GM19351 (cell line): ENCODE measurements at regions not wholly inside any gene's neighbourhood (a gene's known extent, or its start where the extent isn't known, plus 50 kb on each side); places are given as distances from the start of the nearest gene placed in this dataset.
A peak's percentile ranks its signal among the peaks of the same experiment; 100 is the strongest.

Experiments used
- ATAC-seq: cut with Tn5 transposase; IDR thresholded peaks from one replicate; pipeline ENCODE4 v1.9.1; 2021; ENCODE audit warnings: mild to moderate bottlenecking, moderate library complexity; ENCODE audit not compliant: unreplicated experiment

DNA sequence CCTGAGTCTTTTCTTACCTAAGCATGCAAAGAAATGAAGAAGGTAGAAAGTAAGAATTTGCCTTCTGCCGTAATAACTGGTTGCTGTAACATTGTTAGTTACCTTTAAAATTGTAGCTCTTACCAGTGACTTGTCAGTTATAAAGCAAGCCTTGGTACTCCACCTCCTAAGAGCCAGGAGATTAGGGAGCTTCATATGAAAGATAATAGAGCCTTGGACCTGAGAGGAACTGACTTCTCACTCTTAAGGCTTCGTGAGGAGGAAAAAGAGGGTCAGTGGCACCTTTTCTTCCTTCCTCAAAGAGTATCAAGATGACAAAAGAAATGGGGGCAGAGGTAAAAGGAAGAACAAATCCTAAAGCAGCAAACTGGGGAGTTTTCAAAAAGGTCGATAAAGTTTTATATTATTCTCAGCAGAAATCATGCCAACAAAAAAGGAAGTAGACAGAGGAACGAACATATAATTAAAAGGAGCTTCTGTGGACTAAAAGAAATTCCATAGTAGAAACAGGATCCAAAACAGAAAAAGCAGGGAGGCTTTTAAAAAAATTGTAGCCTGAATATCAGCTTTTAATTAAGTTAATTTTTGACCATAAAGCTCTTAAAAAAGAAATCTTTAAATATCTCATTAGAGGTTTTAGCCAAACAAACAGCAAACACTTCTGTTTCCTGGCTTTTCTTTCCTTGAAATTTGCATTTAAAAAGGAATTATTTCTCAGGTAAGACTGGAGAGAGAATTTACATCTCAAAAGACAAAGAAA lies 847.1 kb upstream of the ALCAM start:
- no peak for ATAC-seq

DNA sequence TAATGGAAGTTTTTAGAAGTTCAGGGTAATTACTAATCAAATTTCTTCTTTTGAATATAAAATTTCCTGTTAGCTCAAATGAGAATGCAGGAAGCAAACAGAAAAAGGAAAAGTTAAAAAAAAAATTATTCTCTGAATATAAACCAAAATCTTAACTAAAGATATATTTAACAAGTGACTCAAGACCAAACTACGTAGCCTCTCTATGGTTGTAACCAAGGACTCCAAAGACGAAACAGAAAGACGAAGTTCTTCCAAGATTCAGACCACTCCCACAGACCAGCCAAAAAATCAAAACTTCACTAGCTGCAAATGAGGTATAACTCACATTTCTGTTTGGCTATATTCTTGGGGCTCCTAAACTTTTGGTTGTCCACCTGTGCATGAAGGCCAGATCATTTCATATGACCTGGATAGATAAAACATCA lies 846.5 kb upstream of the ALCAM start:
- ATAC-seq = peak; percentile 60

DNA sequence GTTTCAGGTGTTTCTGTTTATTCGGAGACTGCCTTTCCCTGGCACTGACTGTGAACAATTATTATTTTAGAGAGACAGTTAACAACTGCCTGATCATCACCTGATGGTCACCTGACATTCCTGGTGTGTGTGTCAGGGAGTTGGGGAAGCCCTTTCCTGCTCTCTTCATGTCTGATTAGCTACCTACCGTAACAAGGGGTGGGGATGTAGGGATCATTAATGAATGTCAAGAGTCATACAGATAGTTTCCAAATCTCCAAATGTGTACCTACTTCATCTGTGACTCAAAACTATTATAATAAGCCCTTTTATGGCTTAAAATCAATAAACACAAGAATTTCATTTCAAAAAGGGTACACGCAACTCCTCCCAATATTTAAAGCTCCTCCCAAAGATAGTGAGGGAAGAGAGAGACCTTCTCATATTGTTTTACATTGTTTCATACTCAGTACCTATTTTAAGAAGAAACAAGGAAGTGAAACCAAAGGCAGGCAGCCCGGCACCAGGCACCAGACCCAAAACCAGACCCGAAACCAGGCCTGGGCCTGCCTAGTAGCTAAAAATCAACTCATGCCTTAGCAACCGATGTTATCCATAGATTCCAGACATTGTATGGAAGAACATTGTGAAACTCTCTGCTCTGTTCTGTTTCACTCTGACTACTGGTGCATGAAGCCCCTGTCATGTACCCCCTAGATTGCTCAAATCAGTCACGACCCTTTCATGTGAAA lies 844.9 kb upstream of the ALCAM start:
- peak; percentile 39 for ATAC-seq

DNA sequence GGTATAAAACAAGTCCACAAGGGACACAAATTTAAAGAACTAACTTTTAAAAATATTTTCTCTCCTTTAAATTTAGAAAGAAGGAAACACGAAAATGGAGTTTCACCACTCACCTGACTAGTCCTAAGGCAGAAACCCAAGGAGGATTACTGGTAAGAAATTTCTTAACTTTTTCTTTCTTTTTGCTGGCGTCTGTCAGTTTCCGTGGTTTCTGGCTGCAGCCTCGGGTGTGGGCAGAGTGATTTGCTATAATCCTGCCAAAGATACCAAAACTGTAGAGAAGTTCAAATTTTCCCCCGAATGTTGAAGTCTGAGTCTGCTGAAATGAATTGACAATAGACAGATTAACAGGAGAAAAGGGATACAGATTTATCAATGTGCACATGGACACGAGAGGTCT lies 843.6 kb upstream of the ALCAM start:
- peak; percentile 11 for ATAC-seq

DNA sequence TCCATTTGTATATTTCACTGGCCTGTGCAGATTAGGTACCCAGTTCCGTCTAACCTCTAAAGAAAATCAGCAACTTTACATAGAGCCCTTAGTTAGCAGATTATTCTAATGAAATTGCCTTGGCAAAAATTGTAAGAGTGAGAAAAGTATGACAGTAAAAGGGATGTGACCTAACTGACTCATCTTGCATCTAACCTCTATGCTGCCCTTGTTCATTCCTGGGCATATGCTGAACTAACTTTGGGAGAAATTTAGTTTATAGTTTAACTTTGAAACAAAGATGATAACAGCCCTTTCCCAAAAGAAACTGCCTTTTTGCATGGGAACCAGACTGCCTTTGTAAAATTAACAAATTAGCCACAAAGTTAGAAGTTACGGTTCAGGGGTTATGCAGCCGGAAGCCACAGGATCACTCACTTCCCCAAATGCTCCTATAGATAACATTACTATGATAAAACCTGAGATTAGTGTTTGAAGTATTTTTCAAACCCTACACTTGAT lies 839.8 kb upstream of the ALCAM start:
- ATAC-seq = peak; percentile 85

DNA sequence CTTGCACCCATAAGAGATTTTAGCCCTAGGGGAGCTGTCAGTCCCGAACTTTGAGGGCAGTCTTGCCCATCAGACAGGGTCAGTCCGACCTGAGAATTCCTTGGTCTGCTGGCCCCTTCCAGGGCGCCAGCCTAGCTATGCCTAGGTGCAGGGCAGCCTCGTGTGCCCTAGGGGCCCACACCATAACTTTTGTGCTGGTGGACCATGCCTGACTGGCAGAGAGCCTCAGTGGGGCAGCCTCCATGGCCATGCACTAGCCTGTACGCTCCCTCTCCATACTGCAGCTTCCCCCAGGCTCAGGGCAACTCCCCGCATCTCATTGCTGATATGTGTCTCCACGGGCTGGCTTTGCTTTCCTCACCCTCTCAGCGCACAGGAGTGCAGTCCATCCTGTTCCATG lies 835.8 kb upstream of the ALCAM start:
- no peak for ATAC-seq

GRCh38 chr3:104536715-104537114 lies 830.0 kb upstream of the ALCAM start:
- ATAC-seq = no peak

GRCh38 chr3:104537323-104537722 lies 829.4 kb upstream of the ALCAM start:
- ATAC-seq = no peak

- no peak for ATAC-seq
Measured at GRCh38 chr3:104546301-104546700, 820.4 kb upstream of the ALCAM start.

DNA sequence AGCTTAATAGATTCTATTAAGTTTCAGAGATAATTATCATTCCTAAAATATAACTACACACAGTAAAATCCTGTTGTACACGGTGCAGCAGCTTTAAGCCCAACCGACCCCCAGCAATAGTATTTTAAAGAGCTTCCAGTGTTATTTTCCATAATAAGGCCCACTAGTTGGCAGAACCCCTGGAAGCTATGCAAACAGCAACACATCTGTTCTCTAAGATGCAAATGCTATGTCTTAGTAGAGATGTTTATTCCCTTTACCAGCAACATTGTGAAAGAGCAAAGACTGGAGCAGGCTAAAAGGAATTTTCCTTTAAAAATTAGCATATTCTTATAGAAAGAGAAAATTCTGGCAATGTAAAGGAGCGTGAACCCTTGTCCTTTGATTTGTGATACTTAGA lies 819.7 kb upstream of the ALCAM start:
- ATAC-seq = no peak

- no peak for ATAC-seq
Measured at GRCh38 chr3:104548401-104548800, 818.3 kb upstream of the ALCAM start.

DNA sequence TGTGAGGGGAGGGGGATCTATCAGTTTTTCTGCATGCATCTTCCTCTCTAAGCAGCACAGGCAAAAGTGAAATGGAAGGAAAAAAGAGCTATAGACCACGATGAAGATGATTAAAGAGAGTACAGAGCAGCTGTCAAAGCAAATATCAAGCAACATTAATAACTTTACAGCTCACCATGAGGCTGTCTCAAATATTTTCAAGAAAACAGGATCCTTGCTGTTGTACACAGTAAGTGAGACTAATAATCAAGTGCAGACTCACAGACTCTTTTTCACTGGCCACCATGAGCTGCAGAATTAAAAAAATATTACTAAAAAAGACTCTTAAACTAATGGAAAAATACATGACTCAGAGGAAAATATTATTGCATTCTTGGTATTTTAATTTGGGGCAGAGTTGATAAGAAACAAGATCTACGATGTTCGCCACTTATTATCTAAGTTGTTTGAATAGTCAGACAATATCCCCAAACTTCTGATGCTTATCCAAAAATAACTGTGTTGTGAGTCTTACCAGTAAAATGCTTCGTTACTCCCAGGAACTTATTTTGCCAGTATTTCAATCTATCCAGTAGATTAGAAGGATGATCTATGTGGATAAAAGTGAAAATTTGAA lies 817.5 kb upstream of the ALCAM start:
- no peak for ATAC-seq

DNA sequence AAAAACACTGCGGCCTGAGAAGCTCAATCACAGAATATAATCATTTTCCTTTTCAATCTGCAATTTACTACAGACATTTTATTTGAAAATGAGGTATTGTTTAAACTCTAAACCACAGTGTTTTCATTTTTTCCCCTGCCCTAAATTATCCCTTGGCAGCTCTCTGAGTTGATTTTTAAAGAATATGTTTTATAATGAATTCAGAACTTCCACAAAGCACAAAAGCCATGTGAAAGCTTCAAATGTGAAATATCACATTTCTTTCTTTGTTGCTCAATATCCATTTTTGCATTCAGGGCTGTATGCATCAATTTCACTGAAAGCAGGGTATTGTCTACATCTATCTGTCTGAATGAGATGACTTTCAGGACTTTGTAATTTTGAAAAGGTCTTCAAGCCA lies 813.6 kb upstream of the ALCAM start:
- no peak for ATAC-seq

DNA sequence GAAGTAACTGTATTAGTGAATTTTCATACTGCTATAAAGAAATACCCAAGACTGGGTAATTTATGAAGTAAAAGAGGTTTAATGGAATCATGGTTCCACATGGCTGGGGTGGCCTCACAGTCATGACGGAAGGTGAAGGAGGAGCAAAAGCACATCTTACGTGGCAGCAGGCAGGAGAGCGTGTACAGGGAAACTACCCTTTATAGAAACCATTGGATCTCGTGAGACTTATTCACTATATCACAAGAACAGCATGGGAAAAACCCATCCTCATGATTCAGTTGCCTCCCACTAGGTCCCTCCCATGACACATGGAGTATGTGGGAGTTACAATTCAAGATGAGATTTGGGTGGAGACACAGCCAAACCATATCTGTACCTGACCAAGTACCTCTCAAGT lies 812.3 kb upstream of the ALCAM start:
- ATAC-seq = no peak

GRCh38 chr3:104555728-104556127 lies 811.0 kb upstream of the ALCAM start:
- ATAC-seq = no peak

DNA sequence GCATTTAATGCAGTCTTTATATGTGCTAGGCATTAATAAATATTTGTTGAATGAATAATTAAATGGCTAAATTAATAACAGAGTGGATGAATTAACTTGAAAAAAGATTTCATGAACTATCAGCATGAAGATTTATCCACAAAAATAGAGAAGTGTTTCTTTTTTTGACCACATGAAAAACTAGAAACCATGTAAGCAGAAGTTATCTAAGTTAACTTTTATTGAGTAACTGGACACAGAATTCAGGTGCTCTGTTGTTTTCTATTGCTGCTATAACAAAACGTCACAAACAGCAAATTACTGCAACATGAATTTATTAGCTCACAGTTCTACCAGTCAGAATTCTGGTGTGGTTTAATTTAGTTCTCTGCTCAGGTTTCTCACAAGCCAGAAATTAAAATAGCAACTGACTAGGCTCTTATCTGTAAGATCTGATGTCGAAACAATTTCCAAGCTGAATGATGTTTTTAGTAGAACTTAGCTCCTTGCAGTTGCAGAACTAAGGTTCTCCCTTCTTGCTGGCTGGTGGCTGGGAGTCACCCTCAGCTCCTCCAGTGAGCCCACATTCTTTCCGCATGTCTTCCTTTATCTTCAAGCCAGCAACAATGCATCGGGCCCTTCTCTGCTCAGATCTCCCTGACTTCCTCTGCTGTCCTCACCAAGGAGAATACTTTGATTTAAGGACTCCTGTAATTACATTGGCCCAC lies 810.2 kb upstream of the ALCAM start:
- ATAC-seq = no peak

DNA sequence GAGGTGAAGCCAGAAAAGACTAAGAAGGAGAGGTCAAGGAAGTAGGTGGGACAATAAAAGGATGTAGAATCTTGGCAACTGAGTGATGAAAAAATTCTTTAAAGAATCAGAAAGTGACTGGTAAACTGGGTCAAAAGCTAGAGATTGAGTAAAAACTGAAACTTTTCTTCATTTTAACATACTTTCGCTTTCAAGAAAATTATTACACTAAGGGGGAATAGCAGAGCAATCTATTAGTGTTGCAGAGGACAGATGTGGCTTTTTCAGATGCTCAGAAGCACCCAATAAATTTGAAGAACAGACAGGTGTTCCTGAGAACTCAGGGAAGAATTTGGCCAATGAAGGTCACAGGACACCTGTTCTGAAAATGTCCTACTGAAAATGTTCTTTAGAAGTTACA lies 805.4 kb upstream of the ALCAM start:
- no peak for ATAC-seq

GRCh38 chr3:104564045-104564643 lies 802.6 kb upstream of the ALCAM start:
- no peak for ATAC-seq

- no peak for ATAC-seq
Measured at GRCh38 chr3:104566054-104566453, 800.7 kb upstream of the ALCAM start.

DNA sequence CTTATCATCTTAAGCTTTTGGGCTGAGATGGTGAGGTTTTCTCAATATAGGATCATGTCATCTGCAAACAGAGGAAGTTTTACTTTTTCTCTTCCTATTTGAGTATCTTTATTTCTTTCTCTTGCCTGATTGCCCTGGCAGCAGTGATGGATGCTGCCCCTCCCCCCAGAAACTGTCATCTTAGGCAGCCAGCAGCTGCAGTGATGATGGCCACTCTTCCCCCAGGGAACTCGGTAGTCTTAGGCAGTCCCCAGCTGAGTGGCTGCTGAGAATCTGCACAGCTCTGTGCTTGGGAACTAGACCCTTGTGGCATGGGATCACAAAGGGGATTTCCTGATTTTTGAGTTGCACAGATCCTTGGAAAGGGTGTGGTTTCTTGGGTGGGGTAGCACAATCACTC lies 791.1 kb upstream of the ALCAM start:
- no peak for ATAC-seq

GRCh38 chr3:104578558-104578957 lies 788.2 kb upstream of the ALCAM start:
- ATAC-seq = no peak
